ENCODE measurements at regions not wholly inside any gene's neighbourhood (a gene's known extent, or its start where the extent isn't known, plus 50 kb on each side); places are given as distances from the start of the nearest gene placed in this dataset.
"Not testable (repeated sequence)": the region's sequence is repeated elsewhere in the genome, so short reads cannot be mapped to it uniquely, and the experiment has no call there.

GRCh38 chr3:170690661-170690981, 104.7 kb upstream of the SLC7A14 start:
- TF ChIP-seq, protein P1, sequence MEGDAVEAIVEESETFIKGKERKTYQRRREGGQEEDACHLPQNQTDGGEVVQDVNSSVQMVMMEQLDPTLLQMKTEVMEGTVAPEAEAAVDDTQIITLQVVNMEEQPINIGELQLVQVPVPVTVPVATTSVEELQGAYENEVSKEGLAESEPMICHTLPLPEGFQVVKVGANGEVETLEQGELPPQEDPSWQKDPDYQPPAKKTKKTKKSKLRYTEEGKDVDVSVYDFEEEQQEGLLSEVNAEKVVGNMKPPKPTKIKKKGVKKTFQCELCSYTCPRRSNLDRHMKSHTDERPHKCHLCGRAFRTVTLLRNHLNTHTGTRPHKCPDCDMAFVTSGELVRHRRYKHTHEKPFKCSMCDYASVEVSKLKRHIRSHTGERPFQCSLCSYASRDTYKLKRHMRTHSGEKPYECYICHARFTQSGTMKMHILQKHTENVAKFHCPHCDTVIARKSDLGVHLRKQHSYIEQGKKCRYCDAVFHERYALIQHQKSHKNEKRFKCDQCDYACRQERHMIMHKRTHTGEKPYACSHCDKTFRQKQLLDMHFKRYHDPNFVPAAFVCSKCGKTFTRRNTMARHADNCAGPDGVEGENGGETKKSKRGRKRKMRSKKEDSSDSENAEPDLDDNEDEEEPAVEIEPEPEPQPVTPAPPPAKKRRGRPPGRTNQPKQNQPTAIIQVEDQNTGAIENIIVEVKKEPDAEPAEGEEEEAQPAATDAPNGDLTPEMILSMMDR (conservative IDR thresholded peaks at IDR 0.05; ENCODE audit: low read depth, low read length), result no peak; the same call in 1 of the 2 replicates
- Histone ChIP-seq H4K20me1 (ENCODE audit: insufficient read depth) (no peaks in the 10 kb centered on the region), H3K4me2 (no peak overlapping the region), H3K36me3 (ENCODE audit: insufficient read depth) (no peaks in the 10 kb centered on the region), H3K27ac (no peak overlapping the region), H2AFZ (ENCODE audit: low read depth) (no peak overlapping the region), H3K79me2 (ENCODE audit: insufficient read depth, low read depth) (no peaks in the 10 kb centered on the region), H3K4me1 (ENCODE audit: low read depth, poor library complexity, severe bottlenecking) (no peaks in the 10 kb centered on the region), H3K9ac (no peak overlapping the region), H3K4me3 (IDR thresholded peaks at IDR 0.05; ENCODE audit: insufficient read depth, low read depth, low read length) (no peak overlapping the region), H3K27me3 (ENCODE audit: insufficient read depth, low read depth) (no peaks in the 10 kb centered on the region)

GRCh38 chr3:170689893-170690660, 104.2 kb upstream of the SLC7A14 start:
- H4K20me1 ChIP-seq (ENCODE audit: insufficient read depth), result no peaks in the 10 kb centered on the region
- H3K27me3 ChIP-seq (ENCODE audit: insufficient read depth, low read depth), result no peaks in the 10 kb centered on the region
- H3K4me1 ChIP-seq (ENCODE audit: low read depth, poor library complexity, severe bottlenecking), result no peaks in the 10 kb centered on the region
- H3K4me2 ChIP-seq, result no peak overlapping the region
- no peak overlapping the region for H3K4me3 ChIP-seq (IDR thresholded peaks at IDR 0.05; ENCODE audit: insufficient read depth, low read depth, low read length)
- H3K36me3 ChIP-seq (ENCODE audit: insufficient read depth), result no peaks in the 10 kb centered on the region
- H3K9ac ChIP-seq, result no peak overlapping the region
- H3K79me2 ChIP-seq (ENCODE audit: insufficient read depth, low read depth), result no peaks in the 10 kb centered on the region
- no peak overlapping the region for H2AFZ ChIP-seq (ENCODE audit: low read depth)
- no peak overlapping the region for H3K27ac ChIP-seq
- TF ChIP-seq, protein P1 (conservative IDR thresholded peaks at IDR 0.05; ENCODE audit: low read depth, low read length), result peak; percentile 65

DNA sequence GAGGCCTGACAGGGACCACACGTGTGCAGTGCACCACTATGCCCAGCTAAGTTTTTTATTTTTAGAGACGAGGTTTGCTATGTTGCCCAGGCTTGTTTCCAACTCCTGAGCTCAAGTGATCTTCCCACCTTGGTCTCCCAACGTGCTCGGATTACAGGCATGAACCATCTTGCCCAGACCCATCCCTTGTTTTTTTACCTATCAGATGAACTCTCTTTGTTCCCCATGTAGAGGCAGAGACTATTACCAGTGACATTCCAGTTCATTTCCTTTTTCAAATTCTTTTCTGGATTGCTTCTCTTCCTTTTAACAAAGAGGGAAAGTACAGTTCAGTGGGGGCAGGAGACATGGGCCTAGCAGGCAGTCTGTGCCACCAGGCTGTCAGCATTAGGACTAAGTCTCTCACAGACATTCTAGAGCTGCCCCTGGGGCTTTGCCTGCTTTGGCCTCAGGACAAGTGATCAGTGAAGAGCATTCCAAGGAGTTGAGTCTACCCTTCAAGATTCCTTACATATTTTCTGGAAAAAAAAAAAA, 103.5 kb upstream of the SLC7A14 start:
- no peak overlapping the region for H3K4me2 ChIP-seq
- H3K9ac ChIP-seq, result no peak overlapping the region
- H3K27ac ChIP-seq, result no peak overlapping the region
- H3K27me3 ChIP-seq (ENCODE audit: insufficient read depth, low read depth), result no peaks in the 10 kb centered on the region
- TF ChIP-seq, protein P1 (conservative IDR thresholded peaks at IDR 0.05; ENCODE audit: low read depth, low read length), result no peak
- no peaks in the 10 kb centered on the region for H4K20me1 ChIP-seq (ENCODE audit: insufficient read depth)
- no peak overlapping the region for H3K4me3 ChIP-seq (IDR thresholded peaks at IDR 0.05; ENCODE audit: insufficient read depth, low read depth, low read length)
- no peaks in the 10 kb centered on the region for H3K4me1 ChIP-seq (ENCODE audit: low read depth, poor library complexity, severe bottlenecking)
- H3K36me3 ChIP-seq (ENCODE audit: insufficient read depth), result no peaks in the 10 kb centered on the region
- H2AFZ ChIP-seq (ENCODE audit: low read depth), result no peak overlapping the region
- H3K79me2 ChIP-seq (ENCODE audit: insufficient read depth, low read depth), result no peaks in the 10 kb centered on the region

GRCh38 chr3:170688222-170688621, 102.3 kb upstream of the SLC7A14 start:
- H4K20me1 ChIP-seq (ENCODE audit: insufficient read depth); H2AFZ ChIP-seq (ENCODE audit: low read depth); H3K4me1 ChIP-seq (ENCODE audit: low read depth, poor library complexity, severe bottlenecking); H3K36me3 ChIP-seq (ENCODE audit: insufficient read depth); H3K27me3 ChIP-seq (ENCODE audit: insufficient read depth, low read depth); H3K4me2 ChIP-seq; H3K79me2 ChIP-seq (ENCODE audit: insufficient read depth, low read depth); H3K27ac ChIP-seq; H3K4me3 ChIP-seq (IDR thresholded peaks at IDR 0.05; ENCODE audit: insufficient read depth, low read depth, low read length); H3K9ac ChIP-seq: not testable (repeated sequence)

DNA sequence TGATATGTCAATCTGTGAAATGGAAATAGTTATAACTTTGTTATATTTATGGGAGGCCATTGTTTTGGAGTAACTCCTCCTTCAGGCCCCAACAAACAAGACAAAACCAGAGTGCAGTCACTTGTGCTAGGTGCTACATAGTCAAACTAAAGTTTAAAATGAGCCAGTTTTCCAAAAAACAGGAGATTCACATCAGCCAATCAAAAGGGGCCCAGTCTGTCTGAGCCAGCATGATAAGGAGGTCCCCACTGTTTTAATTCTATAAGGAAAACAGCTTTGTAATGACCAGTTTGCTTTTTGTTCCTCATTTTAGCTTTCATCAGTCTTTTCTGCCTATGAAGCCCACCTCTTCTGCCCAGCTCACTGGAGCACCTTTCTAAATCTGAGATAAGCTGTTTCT, 94.7 kb upstream of the SLC7A14 start:
- H3K36me3 ChIP-seq (ENCODE audit: insufficient read depth), result no peaks in the 10 kb centered on the region
- H2AFZ ChIP-seq (ENCODE audit: low read depth), result no peak overlapping the region
- no peaks in the 10 kb centered on the region for H3K79me2 ChIP-seq (ENCODE audit: insufficient read depth, low read depth)
- no peaks in the 10 kb centered on the region for H3K4me1 ChIP-seq (ENCODE audit: low read depth, poor library complexity, severe bottlenecking)
- H3K27me3 ChIP-seq (ENCODE audit: insufficient read depth, low read depth), result no peaks in the 10 kb centered on the region
- H4K20me1 ChIP-seq (ENCODE audit: insufficient read depth), result no peaks in the 10 kb centered on the region
- H3K4me3 ChIP-seq (IDR thresholded peaks at IDR 0.05; ENCODE audit: insufficient read depth, low read depth, low read length), result no peak overlapping the region
- TF ChIP-seq, protein P1 (conservative IDR thresholded peaks at IDR 0.05; ENCODE audit: low read depth, low read length), result no peak
- no peak overlapping the region for H3K4me2 ChIP-seq
- H3K27ac ChIP-seq, result no peak overlapping the region
- no peak overlapping the region for H3K9ac ChIP-seq
